ENCODE measurements at regions not wholly inside any gene's neighbourhood (a gene's known extent, or its start where the extent isn't known, plus 50 kb on each side); places are given as distances from the start of the nearest gene placed in this dataset.

DNA sequence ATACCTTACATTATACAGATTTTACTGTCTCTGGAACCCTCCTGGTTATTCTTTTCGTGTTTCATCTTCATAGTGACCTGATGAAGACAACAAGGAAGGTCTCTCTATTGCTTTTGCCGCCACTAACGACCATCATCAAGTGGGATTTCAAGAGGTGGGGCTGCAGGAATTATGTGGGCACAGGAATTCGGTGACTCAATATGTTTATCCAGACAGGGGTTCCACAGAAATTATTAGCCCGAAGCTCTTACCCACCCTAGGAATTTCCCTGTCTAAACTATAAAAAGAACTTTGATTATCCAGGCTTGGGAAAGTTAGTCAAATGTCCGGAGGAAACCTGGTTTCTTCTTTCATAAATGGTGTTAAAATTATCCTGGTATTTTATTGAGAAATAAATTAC is 566.8 kb upstream of the TENM4 start:
- Mint-ChIP-seq H3K4me3 (no peak overlapping the region), H3K36me3 (ENCODE audit: insufficient read depth) (no peaks in the 10 kb centered on the region), H3K27me3 (ENCODE audit: low read depth) (no peaks in the 10 kb centered on the region), H3K9me3 (peaks cover 4% of the 10 kb centered on the region), H3K4me1 (ENCODE audit: low read depth) (no peaks in the 10 kb centered on the region)
- no peak for ATAC-seq
- DNase-seq, result no peak

DNA sequence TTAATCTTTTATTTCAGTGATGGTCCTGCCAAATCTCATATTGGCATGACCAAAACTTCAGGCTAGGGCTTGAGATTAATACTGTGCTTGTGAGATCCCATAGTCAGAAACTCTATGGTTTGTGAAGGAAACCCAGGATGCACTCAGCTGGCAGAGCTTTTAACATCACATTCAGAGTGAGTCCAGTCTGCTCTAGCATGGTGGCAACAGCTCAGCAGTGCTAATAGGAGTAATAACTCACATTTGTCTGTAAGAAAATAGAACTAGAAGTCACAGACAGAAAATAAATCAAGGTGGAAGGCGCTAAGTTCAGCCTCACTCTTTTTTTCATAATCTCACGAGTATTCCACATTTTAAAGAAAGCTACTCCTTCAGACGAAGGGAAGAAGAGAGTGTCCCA is 549.3 kb upstream of the TENM4 start:
- Mint-ChIP-seq H3K36me3 (ENCODE audit: insufficient read depth) (no peaks in the 10 kb centered on the region), H3K4me1 (ENCODE audit: low read depth) (no peaks in the 10 kb centered on the region), H3K4me3 (no peak overlapping the region), H3K27me3 (ENCODE audit: low read depth) (no peaks in the 10 kb centered on the region), H3K9me3 (peaks cover 3% of the 10 kb centered on the region)
- DNase-seq, result no peak
- ATAC-seq, result no peak

DNA sequence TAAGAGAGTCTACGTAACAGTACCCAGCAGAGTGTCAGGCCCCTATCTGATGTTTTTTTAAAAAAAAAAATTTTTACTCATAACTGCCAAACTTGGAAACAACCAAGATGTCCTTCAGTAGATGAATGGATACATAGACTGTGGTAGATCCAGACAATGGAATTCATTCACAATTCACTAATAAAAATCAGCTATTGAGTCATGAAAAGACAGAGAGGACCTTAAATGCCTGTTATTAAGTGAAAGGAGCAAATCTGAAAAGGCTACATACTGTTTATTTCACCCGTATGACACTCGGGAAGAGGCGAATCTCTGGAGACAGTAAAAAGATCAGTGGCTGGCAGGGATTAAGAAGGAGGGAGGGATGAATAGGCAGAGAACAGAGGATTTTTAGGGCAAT is 541.4 kb upstream of the TENM4 start:
- H3K36me3 Mint-ChIP-seq (ENCODE audit: insufficient read depth), result no peaks in the 10 kb centered on the region
- H3K4me3 Mint-ChIP-seq, result no peak overlapping the region
- DNase-seq, result no peak
- no peaks in the 10 kb centered on the region for H3K4me1 Mint-ChIP-seq (ENCODE audit: low read depth)
- H3K9me3 Mint-ChIP-seq, result peaks cover 14% of the 10 kb centered on the region
- H3K27me3 Mint-ChIP-seq (ENCODE audit: low read depth), result no peaks in the 10 kb centered on the region
- ATAC-seq, result no peak

GRCh38 chr11:79980916-79981315 is 540.1 kb upstream of the TENM4 start:
- H3K9me3 Mint-ChIP-seq, result peaks cover 14% of the 10 kb centered on the region
- H3K4me3 Mint-ChIP-seq, result no peak overlapping the region
- no peaks in the 10 kb centered on the region for H3K27me3 Mint-ChIP-seq (ENCODE audit: low read depth)
- H3K4me1 Mint-ChIP-seq (ENCODE audit: low read depth), result no peaks in the 10 kb centered on the region
- no peak for ATAC-seq
- DNase-seq, result no peak
- H3K36me3 Mint-ChIP-seq (ENCODE audit: insufficient read depth), result no peaks in the 10 kb centered on the region

DNA sequence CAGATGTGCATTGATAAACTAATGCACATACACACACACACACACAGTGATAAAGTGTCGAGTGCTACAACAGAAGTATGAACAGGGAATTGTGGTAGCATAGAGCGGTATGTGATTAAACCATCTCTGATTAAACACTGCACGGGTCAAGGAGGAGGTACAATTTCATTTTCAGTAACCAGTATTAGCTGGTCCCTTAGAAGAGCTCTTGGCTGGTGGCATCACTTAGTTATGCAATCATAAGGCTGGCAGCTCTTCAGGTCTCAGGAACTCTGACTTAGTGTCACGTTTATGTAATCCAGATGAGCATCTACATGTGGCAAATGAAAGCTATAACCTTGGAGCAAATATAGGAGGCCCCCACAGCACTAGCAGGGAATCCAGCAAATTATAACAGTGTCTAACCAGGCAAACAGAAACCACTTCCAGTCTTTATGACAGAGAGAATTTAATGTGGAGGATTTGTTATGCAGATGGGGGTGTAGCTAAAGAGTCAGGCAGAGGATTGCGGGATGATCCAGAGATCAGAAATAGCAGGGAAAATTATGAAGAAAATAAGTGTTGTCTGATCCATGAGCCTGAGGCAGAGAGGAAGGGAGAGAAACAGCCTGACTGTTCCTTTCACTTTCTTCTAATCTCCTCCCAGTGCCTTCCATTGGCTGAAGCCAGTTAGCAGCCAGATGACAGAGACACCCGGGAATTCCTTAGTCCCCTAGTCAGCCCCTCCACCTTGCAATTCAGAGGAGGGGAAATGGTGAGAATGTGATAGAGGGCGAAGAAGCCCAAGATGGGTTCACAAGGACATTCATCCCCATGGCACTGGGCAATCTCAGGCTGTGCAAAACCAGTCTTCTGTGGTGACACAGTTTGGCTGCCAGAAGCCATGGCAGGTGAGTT is 533.1 kb upstream of the TENM4 start:
- DNase-seq (no peak), ATAC-seq (no peak)
- Mint-ChIP-seq H3K27me3 (ENCODE audit: low read depth) (no peaks in the 10 kb centered on the region), H3K36me3 (ENCODE audit: insufficient read depth) (no peaks in the 10 kb centered on the region), H3K4me1 (ENCODE audit: low read depth) (no peaks in the 10 kb centered on the region), H3K9me3 (peaks cover 7% of the 10 kb centered on the region), H3K4me3 (no peak overlapping the region)

- DNase-seq (no peak), ATAC-seq (no peak)
- Mint-ChIP-seq H3K4me1 (ENCODE audit: low read depth) (no peaks in the 10 kb centered on the region), H3K4me3 (no peak overlapping the region), H3K27me3 (ENCODE audit: low read depth) (no peaks in the 10 kb centered on the region), H3K36me3 (ENCODE audit: insufficient read depth) (no peaks in the 10 kb centered on the region), H3K9me3 (peaks cover 8% of the 10 kb centered on the region)
Observed at GRCh38 chr11:79971255-79971654, 530.4 kb upstream of the TENM4 start.

DNA sequence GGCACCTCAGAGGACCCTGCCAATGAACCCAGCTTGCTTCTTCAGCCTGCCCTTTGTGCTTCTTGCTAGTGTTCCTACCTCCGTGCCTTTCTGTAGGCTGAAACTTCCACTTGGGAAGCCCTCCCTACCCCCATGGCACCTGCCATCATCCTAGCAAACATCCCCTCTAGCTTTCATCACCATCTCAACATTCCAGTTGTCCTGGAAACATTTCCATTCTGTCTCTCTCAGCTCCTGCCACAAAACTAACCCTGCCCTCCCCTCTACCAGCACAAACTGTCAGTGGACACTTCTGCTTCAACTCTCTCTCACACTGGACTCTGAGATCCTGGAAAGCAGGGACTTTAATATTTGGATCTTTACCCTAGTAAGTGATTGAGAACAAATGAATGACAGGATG is 525.8 kb upstream of the TENM4 start:
- no peak for DNase-seq
- H3K4me3 Mint-ChIP-seq, result no peak overlapping the region
- ATAC-seq, result no peak
- H3K27me3 Mint-ChIP-seq (ENCODE audit: low read depth), result no peaks in the 10 kb centered on the region
- H3K36me3 Mint-ChIP-seq (ENCODE audit: insufficient read depth), result no peaks in the 10 kb centered on the region
- peaks cover 8% of the 10 kb centered on the region for H3K9me3 Mint-ChIP-seq
- H3K4me1 Mint-ChIP-seq (ENCODE audit: low read depth), result no peaks in the 10 kb centered on the region

GRCh38 chr11:79963856-79964645 is 523.2 kb upstream of the TENM4 start:
- H3K36me3 Mint-ChIP-seq (ENCODE audit: insufficient read depth), result no peaks in the 10 kb centered on the region
- H3K27me3 Mint-ChIP-seq (ENCODE audit: low read depth), result no peaks in the 10 kb centered on the region
- peaks cover 15% of the 10 kb centered on the region for H3K9me3 Mint-ChIP-seq
- no peak overlapping the region for H3K4me3 Mint-ChIP-seq
- DNase-seq (no peak), ATAC-seq (no peak)
- no peaks in the 10 kb centered on the region for H3K4me1 Mint-ChIP-seq (ENCODE audit: low read depth)

DNA sequence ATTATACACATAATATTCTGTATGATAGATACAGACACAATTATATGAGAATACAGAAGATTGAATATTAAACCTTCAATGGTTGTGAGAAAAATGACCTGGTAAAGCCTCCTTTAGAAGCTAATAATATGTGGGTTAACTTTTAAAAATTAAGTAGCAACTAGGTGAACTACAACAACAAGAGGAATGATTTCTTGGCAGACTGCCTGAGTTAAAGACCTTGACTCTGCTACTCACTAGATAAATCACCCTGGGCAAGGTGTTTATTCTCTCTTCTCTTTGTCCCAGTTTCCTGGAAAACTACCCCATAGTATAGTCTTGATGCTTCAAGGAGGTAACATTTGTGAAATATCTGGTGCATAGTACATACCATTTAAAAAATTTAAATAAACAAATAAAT is 519.6 kb upstream of the TENM4 start:
- Mint-ChIP-seq H3K36me3 (ENCODE audit: insufficient read depth) (no peaks in the 10 kb centered on the region), H3K9me3 (peaks cover 19% of the 10 kb centered on the region), H3K4me1 (ENCODE audit: low read depth) (no peaks in the 10 kb centered on the region), H3K27me3 (ENCODE audit: low read depth) (no peaks in the 10 kb centered on the region), H3K4me3 (no peak overlapping the region)
- ATAC-seq (no peak), DNase-seq (no peak)

- no peak for DNase-seq
- Mint-ChIP-seq H3K27me3 (ENCODE audit: low read depth) (no peaks in the 10 kb centered on the region), H3K36me3 (ENCODE audit: insufficient read depth) (no peaks in the 10 kb centered on the region), H3K4me3 (no peak overlapping the region), H3K4me1 (ENCODE audit: low read depth) (no peaks in the 10 kb centered on the region), H3K9me3 (peaks cover 19% of the 10 kb centered on the region)
- no peak for ATAC-seq
Observed at GRCh38 chr11:79959318-79959717, 518.5 kb upstream of the TENM4 start.

- no peak for ATAC-seq
- H3K9me3 Mint-ChIP-seq, result peaks cover 19% of the 10 kb centered on the region
- H3K4me3 Mint-ChIP-seq, result no peak overlapping the region
- DNase-seq, result no peak
- no peaks in the 10 kb centered on the region for H3K4me1 Mint-ChIP-seq (ENCODE audit: low read depth)
- no peaks in the 10 kb centered on the region for H3K27me3 Mint-ChIP-seq (ENCODE audit: low read depth)
- H3K36me3 Mint-ChIP-seq (ENCODE audit: insufficient read depth), result no peaks in the 10 kb centered on the region
Observed at GRCh38 chr11:79957702-79958101, 516.9 kb upstream of the TENM4 start.

DNA sequence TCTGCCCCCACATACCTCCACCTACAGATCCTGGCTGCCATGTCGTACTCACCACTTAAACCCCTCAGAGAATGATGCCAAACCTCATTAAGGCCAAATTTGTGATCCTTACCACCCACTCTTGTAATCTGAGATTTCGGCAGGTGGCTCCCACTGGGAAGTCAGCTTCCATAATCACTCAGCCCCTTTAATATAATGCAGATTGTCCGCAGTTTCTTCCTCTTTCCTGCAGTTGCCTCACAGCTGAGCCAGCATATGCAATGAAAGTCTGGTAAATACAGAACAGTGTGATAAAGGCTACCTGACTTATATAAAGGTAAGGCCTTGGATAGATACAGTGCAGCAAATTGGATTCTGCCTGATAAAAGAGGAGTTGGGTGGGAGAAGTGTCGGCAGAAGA is 515.2 kb upstream of the TENM4 start:
- no peak for ATAC-seq
- DNase-seq, result no peak
- Mint-ChIP-seq H3K4me3 (no peak overlapping the region), H3K4me1 (ENCODE audit: low read depth) (no peaks in the 10 kb centered on the region), H3K36me3 (ENCODE audit: insufficient read depth) (no peaks in the 10 kb centered on the region), H3K27me3 (ENCODE audit: low read depth) (no peaks in the 10 kb centered on the region), H3K9me3 (peaks cover 19% of the 10 kb centered on the region)

DNA sequence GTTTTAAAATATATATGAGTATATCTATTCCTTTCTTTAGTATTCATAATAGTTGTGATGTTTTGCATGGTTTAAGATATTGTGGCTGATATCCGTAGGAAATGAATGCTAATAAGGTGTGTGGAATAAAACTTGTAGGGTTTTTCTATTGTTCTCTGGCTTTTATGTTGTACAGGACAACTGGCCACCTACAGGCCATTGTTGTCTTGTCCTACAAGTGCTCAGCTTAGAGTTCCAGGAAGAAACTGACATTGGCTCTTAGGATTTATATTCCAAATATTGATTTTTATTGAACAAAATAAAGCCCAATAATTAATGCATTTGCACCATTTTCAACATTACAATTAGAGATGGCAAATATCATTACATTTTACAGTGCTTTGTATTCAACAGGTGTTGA is 512.8 kb upstream of the TENM4 start:
- no peak for ATAC-seq
- no peak for DNase-seq
- no peaks in the 10 kb centered on the region for H3K36me3 Mint-ChIP-seq (ENCODE audit: insufficient read depth)
- H3K9me3 Mint-ChIP-seq, result peaks cover 8% of the 10 kb centered on the region
- no peak overlapping the region for H3K4me3 Mint-ChIP-seq
- H3K4me1 Mint-ChIP-seq (ENCODE audit: low read depth), result no peaks in the 10 kb centered on the region
- H3K27me3 Mint-ChIP-seq (ENCODE audit: low read depth), result no peaks in the 10 kb centered on the region

DNA sequence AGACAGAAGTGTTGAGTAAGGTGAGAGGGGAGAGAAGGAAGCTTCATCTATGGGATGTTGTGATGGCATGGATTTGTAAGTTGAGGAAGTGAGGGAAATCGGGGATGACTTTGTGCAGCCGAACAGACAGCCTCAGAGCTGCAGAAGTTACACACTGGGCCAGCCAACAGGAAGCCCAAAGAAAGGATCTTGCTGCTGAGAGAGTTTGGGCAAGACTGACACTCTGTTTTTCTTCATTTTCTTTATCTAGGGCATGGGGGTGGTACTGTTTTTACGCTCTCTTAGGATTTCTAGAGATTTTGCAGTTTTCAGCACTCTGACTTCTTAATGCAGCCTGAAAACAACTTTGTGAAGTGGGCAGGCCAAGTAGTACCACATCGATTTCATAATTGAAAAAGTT is 509.9 kb upstream of the TENM4 start:
- Mint-ChIP-seq H3K4me3 (no peak overlapping the region), H3K36me3 (ENCODE audit: insufficient read depth) (no peaks in the 10 kb centered on the region), H3K9me3 (no peaks in the 10 kb centered on the region), H3K4me1 (ENCODE audit: low read depth) (no peaks in the 10 kb centered on the region), H3K27me3 (ENCODE audit: low read depth) (no peaks in the 10 kb centered on the region)
- DNase-seq (no peak), ATAC-seq (no peak)

- no peaks in the 10 kb centered on the region for H3K4me1 Mint-ChIP-seq (ENCODE audit: low read depth)
- no peak for DNase-seq
- H3K9me3 Mint-ChIP-seq, result no peaks in the 10 kb centered on the region
- H3K4me3 Mint-ChIP-seq, result no peak overlapping the region
- no peak for ATAC-seq
- no peaks in the 10 kb centered on the region for H3K27me3 Mint-ChIP-seq (ENCODE audit: low read depth)
- no peaks in the 10 kb centered on the region for H3K36me3 Mint-ChIP-seq (ENCODE audit: insufficient read depth)
Observed at GRCh38 chr11:79950172-79950571, 509.3 kb upstream of the TENM4 start.

Data from activated T-cell treated with anti-CD3 and anti-CD28 coated beads, Interleukin-2, amount 50 U/mL, for 4 hours (primary cell).